GM19455 (cell line): ENCODE measurements at regions not wholly inside any gene's neighbourhood (a gene's known extent, or its start where the extent isn't known, plus 50 kb on each side); places are given as distances from the start of the nearest gene placed in this dataset.

Source experiments
- ATAC-seq: cut with Tn5 transposase; IDR thresholded peaks from one replicate; pipeline ENCODE4 v1.9.1; 2021; ENCODE audit not compliant: unreplicated experiment

- ATAC-seq = no peak
Measured at GRCh38 chr11:19478891-19479290, 233.7 kb upstream of the NAV2 start.

- peak; percentile 83 for ATAC-seq
Measured at GRCh38 chr11:19474954-19475721, 234.4 kb upstream of the E2F8 start.

DNA sequence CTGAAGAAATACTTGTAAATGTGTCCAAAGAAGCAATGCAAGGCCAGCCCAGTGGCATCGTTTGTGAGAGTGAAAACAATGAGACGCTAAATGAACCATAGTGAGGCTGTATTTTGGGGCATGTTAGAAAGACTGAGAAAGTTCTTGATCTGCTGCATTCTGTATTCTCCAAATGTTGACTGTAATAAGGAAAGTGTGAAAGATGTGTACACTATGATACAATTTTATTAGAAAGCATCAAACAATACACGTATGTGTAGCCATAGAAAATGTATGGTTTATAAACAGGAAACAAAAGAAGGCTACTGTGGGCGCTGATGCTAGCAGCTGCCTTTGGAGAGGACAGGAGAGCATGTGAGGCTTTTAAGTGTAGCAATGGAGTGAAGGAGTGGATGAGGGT, 233.5 kb upstream of the E2F8 start:
- no peak for ATAC-seq

DNA sequence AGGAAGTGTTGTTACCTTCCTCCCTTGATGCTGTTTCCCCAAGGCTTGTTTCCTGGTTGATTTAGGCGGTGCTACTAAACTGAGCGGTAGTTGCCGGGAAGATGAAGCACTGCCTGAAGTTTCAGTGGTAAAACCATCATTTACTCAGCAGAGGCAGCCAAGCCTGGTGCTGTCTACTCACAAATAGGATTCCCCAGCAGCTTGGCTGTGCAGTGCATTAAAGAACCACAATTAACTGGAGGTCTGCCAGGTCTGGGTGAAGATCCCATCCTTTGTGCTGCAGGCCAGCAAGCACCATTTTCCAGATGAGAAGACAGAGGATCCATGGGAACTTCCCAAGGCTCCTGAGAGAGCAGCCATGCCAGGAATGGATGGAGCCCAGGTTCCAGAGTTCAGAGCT, 231.9 kb upstream of the E2F8 start:
- no peak for ATAC-seq

DNA sequence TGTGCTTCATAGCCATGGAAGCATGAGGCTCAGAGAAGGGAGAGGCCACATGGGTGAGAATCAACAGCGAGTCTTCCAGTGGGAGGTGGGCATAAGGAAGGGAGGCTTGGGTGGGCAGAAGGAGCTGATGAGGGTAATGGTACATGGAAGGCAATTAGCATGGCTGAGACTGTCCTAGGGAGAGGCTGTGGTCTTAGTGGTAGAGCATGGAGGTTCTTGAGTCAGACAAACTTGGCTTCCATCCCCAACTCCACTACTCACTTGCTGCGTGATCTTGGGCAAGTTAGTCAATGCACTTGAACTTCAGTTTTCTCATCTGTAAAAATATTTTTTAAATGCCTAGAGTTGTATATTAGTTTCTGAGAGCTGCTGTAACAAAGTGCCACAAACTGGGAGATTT, 227.2 kb upstream of the E2F8 start:
- ATAC-seq = no peak

DNA sequence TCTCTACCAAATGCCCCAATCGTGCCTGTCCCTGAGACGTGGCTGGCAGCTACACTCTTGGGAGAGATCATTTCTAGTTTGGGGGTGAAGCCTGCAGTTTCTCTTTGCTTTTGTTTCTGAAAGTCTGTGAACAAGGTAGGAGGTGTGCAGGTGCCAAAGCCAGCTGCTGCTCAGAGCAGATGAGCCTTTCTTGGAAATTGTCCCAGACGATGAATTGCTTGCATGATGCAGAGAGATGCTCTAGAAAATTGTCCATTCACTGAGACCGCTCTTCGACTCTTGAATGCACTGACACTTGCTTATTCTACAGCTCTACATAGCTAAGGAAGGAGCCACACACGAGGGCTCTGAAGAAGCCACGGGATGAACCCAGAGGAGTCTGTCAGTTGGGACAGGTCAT, 225.6 kb upstream of the E2F8 start:
- ATAC-seq = no peak

- ATAC-seq = no peak
Measured at GRCh38 chr11:19463976-19464375, 223.2 kb upstream of the E2F8 start.

- ATAC-seq = no peak
Measured at GRCh38 chr11:19460718-19461405, 220.1 kb upstream of the E2F8 start.

DNA sequence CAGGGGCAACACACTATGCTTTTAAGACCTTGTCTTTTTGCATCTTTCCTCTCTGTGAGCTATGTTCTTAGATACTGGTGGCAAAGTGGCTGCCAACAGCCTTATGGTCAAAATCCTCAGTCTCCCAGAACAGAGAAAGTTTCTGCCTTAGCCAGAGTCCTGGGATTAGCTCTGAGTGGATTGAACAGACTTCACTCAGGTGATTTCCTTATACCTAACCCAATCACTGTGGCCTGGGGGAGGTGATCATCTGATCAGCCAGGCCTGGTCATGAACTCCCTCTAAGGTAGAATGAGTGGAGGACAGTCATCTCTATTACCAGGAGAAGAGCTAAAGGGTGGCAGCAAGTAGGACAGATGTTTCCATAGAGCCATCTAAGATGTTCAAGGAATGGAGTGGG, 218.5 kb upstream of the E2F8 start:
- ATAC-seq = no peak

DNA sequence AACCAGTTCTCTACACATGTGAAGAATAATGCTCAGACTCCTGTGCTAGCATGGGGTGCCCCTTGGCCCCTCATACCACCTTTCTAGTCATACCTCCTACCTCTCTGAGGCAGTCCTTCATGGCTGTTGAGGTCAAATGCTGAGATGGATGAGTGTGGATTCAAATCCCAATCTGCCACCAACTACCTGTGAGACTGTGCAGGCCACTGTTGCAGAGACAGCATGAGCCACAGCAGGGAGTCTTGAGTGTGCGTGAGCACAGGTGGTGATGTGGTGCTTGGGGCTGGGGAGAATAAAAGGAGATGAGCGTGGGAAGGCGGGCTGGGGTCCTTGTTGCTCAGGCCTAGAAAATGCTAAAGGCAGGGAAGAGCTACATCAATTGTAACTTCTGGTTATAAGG, 218.0 kb upstream of the E2F8 start:
- no peak for ATAC-seq

- ATAC-seq = no peak
Measured at GRCh38 chr11:19458231-19458630, 217.5 kb upstream of the E2F8 start.

- no peak for ATAC-seq
Measured at GRCh38 chr11:19455731-19456130, 215.0 kb upstream of the E2F8 start.

DNA sequence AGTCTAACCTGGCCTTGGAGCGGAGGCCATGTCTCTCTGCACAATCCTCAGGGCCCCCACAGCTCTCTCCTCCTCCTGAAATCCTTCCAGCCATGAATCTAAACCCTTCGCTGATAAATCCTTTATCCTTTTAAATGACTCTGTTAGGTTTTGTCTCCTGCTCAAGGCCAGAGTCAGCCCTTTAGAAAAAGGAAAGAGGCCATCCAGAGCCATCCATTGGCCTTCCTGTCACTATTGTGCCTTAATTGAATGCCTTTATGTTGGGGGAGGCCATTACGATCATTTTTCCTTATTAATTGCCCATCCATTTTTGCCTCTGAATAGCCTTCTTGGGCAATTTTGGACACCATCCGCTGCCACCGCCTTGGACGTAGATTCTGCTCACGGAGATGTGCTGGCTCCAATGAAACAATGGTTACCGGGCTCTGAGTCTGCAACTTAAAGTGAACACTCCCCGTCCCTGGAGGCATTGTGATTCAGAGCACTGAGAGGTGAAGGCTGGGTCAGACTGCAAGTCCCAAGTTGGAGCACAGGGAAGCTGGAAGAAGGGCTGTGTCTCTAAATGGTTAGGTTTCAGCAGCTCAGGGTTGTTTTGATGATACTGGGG, 213.0 kb upstream of the E2F8 start:
- ATAC-seq = no peak

DNA sequence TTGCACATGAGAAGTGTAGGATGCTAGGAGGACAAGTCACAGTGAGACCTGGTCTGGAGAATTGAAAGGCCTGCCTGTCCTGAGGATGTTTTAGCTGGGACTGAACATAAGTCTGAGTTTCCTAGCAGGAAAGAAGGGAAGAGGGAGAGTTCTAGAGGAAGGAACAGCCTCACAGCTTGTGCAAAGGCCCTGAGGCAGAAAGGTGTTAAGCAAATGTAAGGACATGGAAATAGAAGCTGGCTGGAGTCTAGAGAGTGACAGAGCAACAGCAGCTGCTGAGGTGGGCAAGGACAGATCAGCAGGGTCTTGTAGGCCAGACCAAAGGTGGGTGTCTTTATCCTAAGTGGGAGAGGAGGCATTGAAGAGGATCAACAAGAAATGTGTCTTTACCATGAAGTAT, 210.9 kb upstream of the E2F8 start:
- ATAC-seq = no peak

- ATAC-seq = no peak
Measured at GRCh38 chr11:19450282-19450681, 209.5 kb upstream of the E2F8 start.

DNA sequence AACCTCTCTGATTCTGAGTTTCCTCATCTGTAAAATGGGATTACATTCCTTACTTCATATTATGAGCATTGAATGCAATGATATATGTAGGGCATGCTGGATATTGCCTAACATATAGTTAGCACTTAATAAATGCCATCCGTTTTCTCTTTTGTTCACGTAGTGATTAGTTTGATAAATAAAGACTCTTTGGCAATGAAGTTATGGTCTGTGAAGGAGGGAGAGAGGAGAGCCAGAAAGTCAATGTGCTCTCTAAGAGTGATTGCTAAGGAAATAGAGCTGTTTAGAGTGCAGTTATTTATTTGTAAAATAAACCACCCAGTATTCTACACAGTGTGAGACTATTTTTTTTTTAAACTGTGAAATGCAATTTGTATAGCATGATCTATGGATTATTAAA, 207.9 kb upstream of the E2F8 start:
- no peak for ATAC-seq

GRCh38 chr11:19447150-19447566, 206.4 kb upstream of the E2F8 start:
- no peak for ATAC-seq

- ATAC-seq = no peak
Measured at GRCh38 chr11:19445771-19446170, 205.0 kb upstream of the E2F8 start.

DNA sequence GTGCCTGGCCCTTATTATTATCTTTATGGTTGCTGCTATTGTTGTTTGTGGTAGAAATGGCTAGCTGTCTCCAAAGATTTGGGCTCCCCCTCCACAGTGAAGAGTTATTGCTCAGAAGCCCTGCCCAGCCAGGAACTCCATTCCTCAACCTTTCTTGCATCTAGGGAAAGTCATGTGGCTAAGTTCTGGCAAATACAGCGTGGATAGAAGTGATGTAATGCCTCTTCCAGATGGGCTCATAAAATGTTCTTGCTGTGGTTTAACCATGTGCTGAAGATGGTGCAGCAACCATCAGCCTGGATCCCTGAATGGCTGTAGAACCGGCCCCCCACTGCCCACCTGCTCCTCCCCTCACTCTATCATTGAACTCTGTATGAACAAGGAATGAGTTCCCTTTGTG, 203.5 kb upstream of the E2F8 start:
- ATAC-seq = no peak

DNA sequence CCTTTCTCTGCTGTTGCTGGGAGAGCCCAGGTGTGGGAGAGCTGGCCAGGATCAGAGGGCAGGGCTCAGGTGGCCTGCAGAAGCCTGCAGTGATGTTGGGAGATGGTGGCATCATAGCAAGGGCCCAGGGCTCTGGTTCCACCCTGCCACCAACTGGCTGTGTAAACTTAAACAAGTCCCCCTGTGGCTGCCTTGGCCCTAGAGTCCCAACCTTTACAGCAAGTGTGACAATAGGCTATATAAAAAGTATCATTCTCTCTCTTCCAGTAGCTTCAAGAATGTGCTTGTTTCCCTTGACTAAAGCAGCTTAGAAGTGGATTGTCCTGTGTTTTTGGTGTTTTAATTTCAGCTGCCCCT, 201.8 kb upstream of the E2F8 start:
- ATAC-seq = no peak

GRCh38 chr11:19441752-19442553, 201.2 kb upstream of the E2F8 start:
- ATAC-seq = peak; percentile 98

GRCh38 chr11:19441288-19441687, 200.5 kb upstream of the E2F8 start:
- no peak for ATAC-seq
